Stomach (tissue), 8 donors: ENCODE measurements at regions not wholly inside any gene's neighbourhood (a gene's known extent, or its start where the extent isn't known, plus 50 kb on each side); places are given as distances from the start of the nearest gene placed in this dataset.

Source experiments
- DNase-seq, 2 donors: peaks; one replicate each; pipeline versions ENCODE4 v3.0.0 to v3.0.0-alpha.2; 2013 to 2019
- H3K27ac ChIP-seq, 5 donors: fragments of 200-600 bp in 4 of 5; sonication (generic) in 4 of 5; one replicate each; pipeline ENCODE4 v1.5.1; 2013 to 2019; ENCODE audit warnings: mild to moderate bottlenecking in 1 of 5, moderate library complexity in 1 of 5
- H3K27me3 ChIP-seq, 3 donors: fragments of 200-600 bp; sonication (generic); one replicate each; pipeline ENCODE4 v1.5.1; 2017 to 2019; ENCODE audit warnings: mixed run types in 1 of 3
- H3K36me3 ChIP-seq, 4 donors: fragments of 200-600 bp; sonication (generic); 1 replicate in 3 of 4; 2 replicates in 1 of 4; pipeline ENCODE4 v1.5.1; 2016 to 2019
- H3K4me1 ChIP-seq, 4 donors: fragments of 200-600 bp; sonication (generic); one replicate each; pipeline ENCODE4 v1.5.1; 2016 to 2019
- H3K4me3 ChIP-seq, 4 donors: fragments of 200-600 bp; sonication (generic) in 3 of 4; one replicate each; pipeline ENCODE4 v1.5.1; 2016 to 2019; ENCODE audit warnings: mild to moderate bottlenecking in 1 of 4
- H3K9me3 ChIP-seq, 4 donors: fragments of 200-600 bp; sonication (generic); one replicate each; pipeline ENCODE4 v1.5.1; 2016 to 2019
- EP300 ChIP-seq: sonication (generic); formaldehyde crosslinking; IDR thresholded peaks from one replicate; pipeline ENCODE4 v1.6.1; 2017; ENCODE audit warnings: antibody characterized with exemption
- POLR2A ChIP-seq, 4 donors: fragments of 450-650 bp; IDR thresholded peaks; one replicate each; pipeline ENCODE4 v1.6.1; 2016; ENCODE audit warnings: antibody characterized with exemption in 4 of 4, control low read depth in 2 of 4, mild to moderate bottlenecking in 1 of 4, moderate library complexity in 1 of 4
- POLR2AphosphoS5 ChIP-seq, 3 donors: sonication (generic); formaldehyde crosslinking; IDR thresholded peaks; one replicate each; pipeline ENCODE4 v1.6.1; 2016; ENCODE audit warnings: antibody characterized with exemption in 3 of 3
- WGBS, 5 donors: extraction: QIAGEN DNeasy Blood & Tissue Kit in 3 of 5; methylation state at CpG; one replicate each; pipeline versions ENCODE4 v1.1.5 to v1.1.7; 2013 to 2018; 5-methylcytosine and 5-hydroxymethylcytosine counted together
- intact Hi-C: fragments of 100-400 bp; cut with DNase I; formaldehyde crosslinking; loops from one replicate; pipeline ENCODE4 v1.15.1; 2023; ENCODE audit warnings: low total_unique reads
- TF ChIP-seq, protein P1 (sequence below), 7 experiments: fragments of 450-650 bp in 4 of 7; fragments of 200-600 bp in 3 of 7; sonication (generic) in 3 of 7; IDR thresholded peaks; one replicate each; pipeline ENCODE4 v1.5.1; 2016 to 2019; ENCODE audit warnings: antibody characterized with exemption in 7 of 7, control low read depth in 2 of 7, mild to moderate bottlenecking in 1 of 7
- donor health status: healthy with polysubstance abuse.
- donor health status: Bipolar disorder and iron deficiency.
- donor health status: healthy.

- TF ChIP-seq POLR2A (IDR thresholded peaks at IDR 0.05) (no peak), EP300 (no peak), POLR2AphosphoS5 (IDR thresholded peaks at IDR 0.05) (no peak)
- TF ChIP-seq, protein P1, sequence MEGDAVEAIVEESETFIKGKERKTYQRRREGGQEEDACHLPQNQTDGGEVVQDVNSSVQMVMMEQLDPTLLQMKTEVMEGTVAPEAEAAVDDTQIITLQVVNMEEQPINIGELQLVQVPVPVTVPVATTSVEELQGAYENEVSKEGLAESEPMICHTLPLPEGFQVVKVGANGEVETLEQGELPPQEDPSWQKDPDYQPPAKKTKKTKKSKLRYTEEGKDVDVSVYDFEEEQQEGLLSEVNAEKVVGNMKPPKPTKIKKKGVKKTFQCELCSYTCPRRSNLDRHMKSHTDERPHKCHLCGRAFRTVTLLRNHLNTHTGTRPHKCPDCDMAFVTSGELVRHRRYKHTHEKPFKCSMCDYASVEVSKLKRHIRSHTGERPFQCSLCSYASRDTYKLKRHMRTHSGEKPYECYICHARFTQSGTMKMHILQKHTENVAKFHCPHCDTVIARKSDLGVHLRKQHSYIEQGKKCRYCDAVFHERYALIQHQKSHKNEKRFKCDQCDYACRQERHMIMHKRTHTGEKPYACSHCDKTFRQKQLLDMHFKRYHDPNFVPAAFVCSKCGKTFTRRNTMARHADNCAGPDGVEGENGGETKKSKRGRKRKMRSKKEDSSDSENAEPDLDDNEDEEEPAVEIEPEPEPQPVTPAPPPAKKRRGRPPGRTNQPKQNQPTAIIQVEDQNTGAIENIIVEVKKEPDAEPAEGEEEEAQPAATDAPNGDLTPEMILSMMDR (IDR thresholded peaks at IDR 0.05): no peak
- Histone ChIP-seq H3K27me3 (no peaks in the 10 kb centered on the region), H3K36me3 (no peaks in the 10 kb centered on the region), H3K9me3 (peaks cover 0 to 8% (median 2%) of the 10 kb centered on the region in 4 donors), H3K27ac (no peak overlapping the region), H3K4me1 (no peaks in the 10 kb centered on the region), H3K4me3 (no peak overlapping the region)
- 59 to 81% (median 66%) methylated on average over 5 of the region's 5 CpGs for WGBS, 5 donors
- no peak for DNase-seq
- intact Hi-C loops: no loop called here
Observed at GRCh38 chrX:17986440-17986839, 125.3 kb upstream of the RAI2 start.

GRCh38 chrX:17984415-17984814 lies 123.3 kb upstream of the RAI2 start:
- Histone ChIP-seq H3K27ac (no peak overlapping the region), H3K36me3 (no peaks in the 10 kb centered on the region), H3K9me3 (peaks cover 0 to 8% (median 2%) of the 10 kb centered on the region in 4 donors), H3K27me3 (peaks cover 0 to 4% (median 0%) of the 10 kb centered on the region in 3 donors), H3K4me1 (no peaks in the 10 kb centered on the region), H3K4me3 (no peak overlapping the region)
- WGBS, 5 donors: 62 to 85% (median 74%) methylated on average over 4 to 5 of the region's 5 CpGs
- intact Hi-C loops: no loop called here
- no peak for TF ChIP-seq POLR2AphosphoS5 (IDR thresholded peaks at IDR 0.05)
- no peak for TF ChIP-seq POLR2A (IDR thresholded peaks at IDR 0.05)
- TF ChIP-seq, protein P1 (IDR thresholded peaks at IDR 0.05): no peak
- TF ChIP-seq EP300: no peak
- DNase-seq: no peak

DNA sequence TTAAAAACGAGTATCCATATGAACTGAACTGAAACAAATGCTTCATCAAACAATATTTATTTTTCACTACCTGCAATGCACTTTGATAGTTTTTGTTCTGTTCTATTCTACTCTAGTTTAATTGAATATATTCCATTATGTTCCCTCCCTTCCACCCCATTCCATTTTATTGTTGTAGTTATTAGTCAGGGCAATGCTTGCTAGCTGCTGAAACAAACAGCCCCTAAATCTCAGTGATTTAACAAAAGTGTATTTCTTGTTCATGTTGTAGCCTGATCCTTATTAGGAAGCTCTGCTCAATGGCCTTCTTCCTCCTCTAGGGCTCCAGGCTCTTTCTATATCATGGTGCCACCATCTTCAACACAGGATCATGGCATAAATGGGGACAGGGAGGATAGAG lies 122.3 kb upstream of the RAI2 start:
- peaks cover 0 to 8% (median 2%) of the 10 kb centered on the region in 4 donors for H3K9me3 ChIP-seq

GRCh38 chrX:17977696-17978095 lies 116.6 kb upstream of the RAI2 start:
- TF ChIP-seq EP300: no peak
- no peak for TF ChIP-seq POLR2A (IDR thresholded peaks at IDR 0.05)
- TF ChIP-seq, protein P1 (IDR thresholded peaks at IDR 0.05): no peak
- no peak for TF ChIP-seq POLR2AphosphoS5 (IDR thresholded peaks at IDR 0.05)
- H3K4me3 ChIP-seq: no peak overlapping the region
- H3K27me3 ChIP-seq: peaks cover 0 to 4% (median 0%) of the 10 kb centered on the region in 3 donors
- no peak overlapping the region for H3K27ac ChIP-seq
- 64 to 81% (median 71%) methylated on average over 3 of the region's 3 CpGs; no CpG with 5 or more reads in 1 of the 5 donors for WGBS, 5 donors
- no peaks in the 10 kb centered on the region for H3K36me3 ChIP-seq
- no peaks in the 10 kb centered on the region for H3K9me3 ChIP-seq
- no peak for DNase-seq
- intact Hi-C loops: no loop called here
- no peaks in the 10 kb centered on the region for H3K4me1 ChIP-seq

More for the DNA sequence above, 122.3 kb upstream of the RAI2 start:
- H3K4me3 ChIP-seq: no peak overlapping the region
- no peaks in the 10 kb centered on the region for H3K36me3 ChIP-seq
- intact Hi-C loops: no loop called here
- TF ChIP-seq EP300: no peak
- TF ChIP-seq, protein P1 (IDR thresholded peaks at IDR 0.05): no peak
- no peak for TF ChIP-seq POLR2A (IDR thresholded peaks at IDR 0.05)
- no peak for TF ChIP-seq POLR2AphosphoS5 (IDR thresholded peaks at IDR 0.05)
- 33 to 82% (median 65%) methylated on average over 1 of the region's 1 CpG for WGBS, 5 donors
- no peak for DNase-seq
- H3K27me3 ChIP-seq: peaks cover 0 to 4% (median 0%) of the 10 kb centered on the region in 3 donors
- H3K4me1 ChIP-seq: no peaks in the 10 kb centered on the region
- H3K27ac ChIP-seq: no peak overlapping the region
